Suprapubic skin (tissue), 4 donors: ENCODE measurements at regions not wholly inside any gene's neighbourhood (a gene's known extent, or its start where the extent isn't known, plus 50 kb on each side); places are given as distances from the start of the nearest gene placed in this dataset.

Experiments
- DNase-seq, 2 donors: peaks; one replicate each; pipeline ENCODE4 v3.0.0-alpha.2; 2019; ENCODE audit warnings: low spot score in 2 of 2
- H3K27ac ChIP-seq: fragments of 200-600 bp; sonication (generic); one replicate; pipeline ENCODE4 v1.5.1; 2019
- H3K27me3 ChIP-seq: fragments of 200-600 bp; sonication (generic); one replicate; pipeline ENCODE4 v1.5.1; 2019
- H3K36me3 ChIP-seq: fragments of 200-600 bp; sonication (generic); one replicate; pipeline ENCODE4 v1.5.1; 2019
- H3K4me1 ChIP-seq: fragments of 200-600 bp; sonication (generic); one replicate; pipeline ENCODE4 v1.5.1; 2019
- H3K4me3 ChIP-seq: fragments of 200-600 bp; sonication (generic); one replicate; pipeline ENCODE4 v1.5.1; 2019; ENCODE audit warnings: mild to moderate bottlenecking
- H3K9me3 ChIP-seq: fragments of 200-600 bp; sonication (generic); one replicate; pipeline ENCODE4 v1.5.1; 2019
- EP300 ChIP-seq: sonication (generic); formaldehyde crosslinking; IDR thresholded peaks from one replicate; pipeline ENCODE4 v1.6.1; 2017; ENCODE audit warnings: antibody characterized with exemption
- POLR2A ChIP-seq, 2 donors: fragments of 450-650 bp; IDR thresholded peaks; one replicate each; pipeline ENCODE4 v1.6.1; 2017; ENCODE audit warnings: antibody characterized with exemption in 2 of 2, mild to moderate bottlenecking in 2 of 2, moderate library complexity in 2 of 2
- POLR2AphosphoS5 ChIP-seq, 3 donors: sonication (generic); formaldehyde crosslinking; IDR thresholded peaks; one replicate each; pipeline ENCODE4 v1.6.1; 2017; ENCODE audit warnings: antibody characterized with exemption in 3 of 3
- WGBS: methylation state at CpG from one replicate; pipeline ENCODE4 v1.1.5; 2018; 5-methylcytosine and 5-hydroxymethylcytosine counted together
- TF ChIP-seq, protein P1 (sequence below), 2 donors: fragments of 200-600 bp in 1 of 2; fragments of 450-650 bp in 1 of 2; sonication (generic) in 1 of 2; IDR thresholded peaks; one replicate each; pipeline ENCODE4 v1.5.1; 2016 to 2019; ENCODE audit warnings: antibody characterized with exemption in 2 of 2, mild to moderate bottlenecking in 1 of 2, moderate library complexity in 1 of 2

DNA sequence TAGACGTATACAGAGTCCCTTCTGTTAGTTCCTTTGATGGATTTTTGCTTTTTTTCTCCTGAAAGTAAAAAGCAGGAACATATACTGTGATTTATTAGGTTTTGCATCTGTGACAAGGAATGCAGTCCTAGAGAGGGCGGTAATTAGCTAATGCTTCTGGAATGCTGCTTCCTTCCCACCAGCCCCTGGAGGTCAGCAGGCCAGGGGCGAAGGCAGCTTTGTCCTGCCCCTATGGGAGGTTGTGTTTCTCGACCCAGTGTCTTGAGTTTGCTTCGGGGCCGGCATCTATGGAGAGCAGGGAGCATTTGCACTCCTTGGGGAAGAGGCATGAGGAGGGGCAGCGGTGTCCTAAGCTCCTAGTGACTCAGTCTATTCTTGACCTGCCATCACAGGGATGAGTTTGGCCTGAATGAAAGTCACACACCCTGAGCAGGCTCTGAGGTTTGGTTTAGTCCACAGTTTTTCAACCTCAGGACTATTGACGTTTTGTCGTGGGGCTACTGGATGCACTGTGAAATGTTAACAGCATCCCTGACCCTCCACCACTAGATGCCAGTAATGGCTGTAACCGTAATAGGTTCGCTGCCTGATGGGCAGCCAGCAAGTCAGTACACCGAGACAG, 85.0 kb upstream of the KCNJ15 start:
- Histone ChIP-seq H3K4me3 (no peak overlapping the region), H3K27ac (no peak overlapping the region), H3K9me3 (no peaks in the 10 kb centered on the region), H3K4me1 (no peaks in the 10 kb centered on the region), H3K36me3 (no peaks in the 10 kb centered on the region), H3K27me3 (no peaks in the 10 kb centered on the region)
- WGBS, result 68% methylated on average over 12 of the region's 12 CpGs
- DNase-seq, result no peak
- TF ChIP-seq POLR2AphosphoS5 (IDR thresholded peaks at IDR 0.05) (no peak), POLR2A (IDR thresholded peaks at IDR 0.05) (no peak), EP300 (no peak)
- TF ChIP-seq, protein P1, sequence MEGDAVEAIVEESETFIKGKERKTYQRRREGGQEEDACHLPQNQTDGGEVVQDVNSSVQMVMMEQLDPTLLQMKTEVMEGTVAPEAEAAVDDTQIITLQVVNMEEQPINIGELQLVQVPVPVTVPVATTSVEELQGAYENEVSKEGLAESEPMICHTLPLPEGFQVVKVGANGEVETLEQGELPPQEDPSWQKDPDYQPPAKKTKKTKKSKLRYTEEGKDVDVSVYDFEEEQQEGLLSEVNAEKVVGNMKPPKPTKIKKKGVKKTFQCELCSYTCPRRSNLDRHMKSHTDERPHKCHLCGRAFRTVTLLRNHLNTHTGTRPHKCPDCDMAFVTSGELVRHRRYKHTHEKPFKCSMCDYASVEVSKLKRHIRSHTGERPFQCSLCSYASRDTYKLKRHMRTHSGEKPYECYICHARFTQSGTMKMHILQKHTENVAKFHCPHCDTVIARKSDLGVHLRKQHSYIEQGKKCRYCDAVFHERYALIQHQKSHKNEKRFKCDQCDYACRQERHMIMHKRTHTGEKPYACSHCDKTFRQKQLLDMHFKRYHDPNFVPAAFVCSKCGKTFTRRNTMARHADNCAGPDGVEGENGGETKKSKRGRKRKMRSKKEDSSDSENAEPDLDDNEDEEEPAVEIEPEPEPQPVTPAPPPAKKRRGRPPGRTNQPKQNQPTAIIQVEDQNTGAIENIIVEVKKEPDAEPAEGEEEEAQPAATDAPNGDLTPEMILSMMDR (IDR thresholded peaks at IDR 0.05), result no peak

DNA sequence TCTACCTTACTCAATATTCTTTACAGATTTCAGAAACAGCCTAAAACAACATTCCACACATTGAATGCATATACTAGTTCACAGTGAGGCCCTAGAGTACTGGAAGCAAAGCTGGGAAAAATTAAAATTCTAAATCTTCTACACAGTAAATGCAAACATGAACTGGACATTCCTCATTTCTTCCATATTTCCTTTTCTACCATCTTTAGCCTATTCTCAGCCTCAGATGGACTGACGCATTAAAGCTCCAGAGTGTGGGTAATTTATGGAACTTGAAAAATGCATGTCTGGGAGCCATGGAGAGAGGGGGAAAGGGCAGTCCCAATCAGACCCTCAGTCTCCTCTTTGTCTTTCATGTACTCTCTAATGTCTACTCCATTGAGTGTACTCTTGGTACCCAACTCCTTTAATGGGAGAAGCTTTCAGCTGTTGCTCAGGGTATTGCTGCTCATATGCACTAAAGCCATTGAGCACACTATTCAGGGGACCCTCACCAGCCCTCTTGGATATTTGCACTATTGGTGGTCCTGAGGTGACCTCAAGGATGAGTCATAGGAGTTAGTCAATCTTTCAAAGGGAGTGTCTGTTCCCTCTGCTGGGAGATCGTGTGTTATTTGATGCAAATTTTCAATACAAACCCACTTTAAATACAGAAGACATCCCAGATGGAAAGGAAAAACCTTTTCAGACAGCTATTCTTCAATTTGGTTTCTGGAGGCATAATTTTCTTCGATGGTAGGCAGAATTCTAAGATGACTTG, 83.3 kb upstream of the KCNJ15 start:
- 83% methylated on average over 3 of the region's 3 CpGs for WGBS
- no peaks in the 10 kb centered on the region for H3K36me3 ChIP-seq
- TF ChIP-seq, protein P1 (IDR thresholded peaks at IDR 0.05), result no peak
- TF ChIP-seq POLR2AphosphoS5 (IDR thresholded peaks at IDR 0.05), result no peak
- TF ChIP-seq EP300, result no peak
- TF ChIP-seq POLR2A (IDR thresholded peaks at IDR 0.05), result no peak

DNA sequence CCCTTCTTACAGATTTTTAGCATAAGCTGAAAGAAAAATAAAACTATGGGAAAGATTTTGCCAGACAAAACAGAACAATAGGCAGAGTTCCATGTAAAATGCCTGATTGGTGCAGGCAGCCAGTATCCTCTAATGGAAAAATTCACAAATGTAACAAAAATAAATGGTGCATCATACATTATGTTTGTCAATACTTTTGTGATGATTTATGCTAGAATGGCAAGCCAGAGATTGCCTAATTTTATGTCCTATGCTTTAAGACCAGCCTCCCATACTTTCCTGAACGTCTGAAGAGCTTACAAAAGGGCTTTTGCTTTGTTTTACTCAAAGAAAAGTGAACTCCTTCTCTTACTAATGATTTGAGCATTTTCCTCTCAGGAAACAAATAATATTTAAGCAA, 81.5 kb upstream of the KCNJ15 start:
- no peak for DNase-seq
- H3K4me1 ChIP-seq, result no peaks in the 10 kb centered on the region
- no peaks in the 10 kb centered on the region for H3K36me3 ChIP-seq
- H3K27ac ChIP-seq, result no peak overlapping the region
- no peaks in the 10 kb centered on the region for H3K9me3 ChIP-seq
- TF ChIP-seq EP300 (no peak), POLR2AphosphoS5 (IDR thresholded peaks at IDR 0.05) (no peak), POLR2A (IDR thresholded peaks at IDR 0.05) (no peak)
- TF ChIP-seq, protein P1 (IDR thresholded peaks at IDR 0.05), result no peak
- 31% methylated on average over 1 of the region's 1 CpG for WGBS
- H3K4me3 ChIP-seq, result no peak overlapping the region
- H3K27me3 ChIP-seq, result no peaks in the 10 kb centered on the region

More for the DNA sequence above, 83.3 kb upstream of the KCNJ15 start:
- Histone ChIP-seq H3K27me3 (no peaks in the 10 kb centered on the region), H3K27ac (no peak overlapping the region), H3K9me3 (no peaks in the 10 kb centered on the region), H3K4me3 (no peak overlapping the region), H3K4me1 (no peaks in the 10 kb centered on the region)
- no peak for DNase-seq

DNA sequence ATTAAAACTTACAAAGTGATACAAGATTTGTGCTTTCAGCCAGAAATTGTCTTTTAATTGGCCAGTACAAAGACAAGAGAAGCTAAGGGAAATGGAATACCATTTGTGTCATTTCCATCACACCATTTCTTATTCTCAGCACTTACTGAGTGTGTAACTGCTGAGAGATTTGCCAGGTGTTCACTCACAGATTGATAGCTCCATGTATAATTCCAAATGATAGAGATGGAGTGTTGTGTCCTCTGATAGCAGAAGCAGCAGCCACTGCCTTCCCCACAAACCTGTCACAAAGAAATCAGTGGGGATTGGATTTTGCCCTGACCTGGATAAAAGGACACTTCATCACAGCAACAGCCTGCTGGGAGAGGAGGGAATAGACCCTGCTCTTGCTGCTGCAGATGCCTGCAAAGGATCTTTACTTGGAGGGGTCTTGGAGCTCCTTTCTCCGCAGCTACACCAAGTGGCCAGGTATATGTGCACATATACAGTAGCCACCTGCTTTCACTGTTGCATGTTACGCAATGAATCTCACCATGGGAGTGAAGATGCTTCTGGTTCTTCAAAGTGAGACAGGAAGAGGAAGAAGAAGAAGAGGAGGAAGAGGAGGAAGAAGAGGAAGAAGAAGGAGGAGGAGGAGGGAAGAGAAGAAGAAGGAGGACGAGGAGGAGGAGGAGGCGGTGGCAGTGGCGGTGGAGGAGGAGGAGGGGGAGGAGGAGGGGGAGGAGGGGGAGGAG, 78.7 kb upstream of the KCNJ15 start:
- H3K4me1 ChIP-seq, result no peaks in the 10 kb centered on the region
- H3K4me3 ChIP-seq, result no peak overlapping the region
- no peak for DNase-seq
- no peaks in the 10 kb centered on the region for H3K36me3 ChIP-seq
- 92% methylated on average over 5 of the region's 5 CpGs for WGBS
- TF ChIP-seq EP300 (no peak), POLR2AphosphoS5 (IDR thresholded peaks at IDR 0.05) (no peak), POLR2A (IDR thresholded peaks at IDR 0.05) (no peak)
- TF ChIP-seq, protein P1 (IDR thresholded peaks at IDR 0.05), result no peak
- H3K27me3 ChIP-seq, result no peaks in the 10 kb centered on the region
- H3K9me3 ChIP-seq, result no peaks in the 10 kb centered on the region
- no peak overlapping the region for H3K27ac ChIP-seq
